Glutamatergic neuron (in vitro differentiated cells): ENCODE measurements at regions not wholly inside any gene's neighbourhood (a gene's known extent, or its start where the extent isn't known, plus 50 kb on each side); places are given as distances from the start of the nearest gene placed in this dataset.

Experiments
- DNase-seq: peaks from one replicate; pipeline ENCODE4 v3.0.0; 2022
- H3K27ac Mint-ChIP-seq: one replicate; pipeline ENCODE4 v1.8.0; 2020; ENCODE audit warnings: mild to moderate bottlenecking, mixed read lengths, inconsistent platforms; ENCODE audit not compliant: unreplicated experiment
- H3K27me3 Mint-ChIP-seq: one replicate; pipeline ENCODE4 v1.8.0; 2020; ENCODE audit warnings: mild to moderate bottlenecking, moderate library complexity, mixed read lengths, inconsistent platforms; ENCODE audit not compliant: unreplicated experiment
- H3K36me3 Mint-ChIP-seq: one replicate; pipeline ENCODE4 v1.8.0; 2020; ENCODE audit warnings: mild to moderate bottlenecking, mixed read lengths, inconsistent platforms; ENCODE audit not compliant: unreplicated experiment
- H3K4me1 Mint-ChIP-seq: one replicate; pipeline ENCODE4 v1.8.0; 2020; ENCODE audit warnings: mild to moderate bottlenecking, low read depth, mixed read lengths, inconsistent platforms; ENCODE audit not compliant: unreplicated experiment
- H3K4me3 Mint-ChIP-seq: one replicate; pipeline ENCODE4 v1.8.0; 2020; ENCODE audit warnings: mild to moderate bottlenecking, mixed read lengths, inconsistent platforms; ENCODE audit not compliant: unreplicated experiment
- H3K9me3 Mint-ChIP-seq: one replicate; pipeline ENCODE4 v1.8.0; 2020; ENCODE audit warnings: mild to moderate bottlenecking, moderate library complexity, mixed read lengths, inconsistent platforms; ENCODE audit not compliant: unreplicated experiment
- TF ChIP-seq, protein P1 (sequence below): fragments of 200-600 bp; sonication (generic); IDR thresholded peaks from one replicate; pipeline ENCODE4 v1.5.0; 2021; ENCODE audit not compliant: partially characterized antibody, unreplicated experiment

DNA sequence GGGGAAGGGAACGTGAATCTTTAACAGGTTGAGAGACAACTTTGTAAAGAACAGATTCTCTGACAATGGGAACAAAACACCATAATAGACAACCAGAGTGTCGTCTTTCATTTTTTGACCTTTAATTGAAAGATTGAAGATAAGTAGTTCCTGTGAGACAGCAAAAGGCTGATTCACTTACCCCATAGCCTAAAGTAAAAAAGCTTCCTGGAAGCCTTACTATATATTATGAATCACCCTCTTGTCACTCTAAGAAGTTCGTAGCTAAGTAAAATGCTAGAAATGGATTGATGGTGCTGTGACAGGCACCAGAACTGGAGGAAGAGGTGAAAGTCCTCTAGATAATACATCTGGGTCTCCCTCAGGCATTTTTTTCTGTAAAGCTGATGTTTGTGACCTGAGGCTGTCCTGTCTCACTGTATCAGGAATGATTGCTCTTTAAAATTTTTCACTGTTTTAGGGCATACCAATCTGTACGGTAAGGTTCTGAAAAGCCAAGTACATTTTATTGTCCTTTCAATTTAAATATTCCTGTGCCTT, 824.6 kb upstream of the SEMA6D start:
- no peak overlapping the region for H3K27ac Mint-ChIP-seq
- no peaks in the 10 kb centered on the region for H3K36me3 Mint-ChIP-seq
- no peak for DNase-seq
- no peaks in the 10 kb centered on the region for H3K27me3 Mint-ChIP-seq
- H3K4me1 Mint-ChIP-seq, result no peaks in the 10 kb centered on the region
- TF ChIP-seq, protein P1, sequence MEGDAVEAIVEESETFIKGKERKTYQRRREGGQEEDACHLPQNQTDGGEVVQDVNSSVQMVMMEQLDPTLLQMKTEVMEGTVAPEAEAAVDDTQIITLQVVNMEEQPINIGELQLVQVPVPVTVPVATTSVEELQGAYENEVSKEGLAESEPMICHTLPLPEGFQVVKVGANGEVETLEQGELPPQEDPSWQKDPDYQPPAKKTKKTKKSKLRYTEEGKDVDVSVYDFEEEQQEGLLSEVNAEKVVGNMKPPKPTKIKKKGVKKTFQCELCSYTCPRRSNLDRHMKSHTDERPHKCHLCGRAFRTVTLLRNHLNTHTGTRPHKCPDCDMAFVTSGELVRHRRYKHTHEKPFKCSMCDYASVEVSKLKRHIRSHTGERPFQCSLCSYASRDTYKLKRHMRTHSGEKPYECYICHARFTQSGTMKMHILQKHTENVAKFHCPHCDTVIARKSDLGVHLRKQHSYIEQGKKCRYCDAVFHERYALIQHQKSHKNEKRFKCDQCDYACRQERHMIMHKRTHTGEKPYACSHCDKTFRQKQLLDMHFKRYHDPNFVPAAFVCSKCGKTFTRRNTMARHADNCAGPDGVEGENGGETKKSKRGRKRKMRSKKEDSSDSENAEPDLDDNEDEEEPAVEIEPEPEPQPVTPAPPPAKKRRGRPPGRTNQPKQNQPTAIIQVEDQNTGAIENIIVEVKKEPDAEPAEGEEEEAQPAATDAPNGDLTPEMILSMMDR, result no peak
- no peak overlapping the region for H3K4me3 Mint-ChIP-seq
- H3K9me3 Mint-ChIP-seq, result no peaks in the 10 kb centered on the region

DNA sequence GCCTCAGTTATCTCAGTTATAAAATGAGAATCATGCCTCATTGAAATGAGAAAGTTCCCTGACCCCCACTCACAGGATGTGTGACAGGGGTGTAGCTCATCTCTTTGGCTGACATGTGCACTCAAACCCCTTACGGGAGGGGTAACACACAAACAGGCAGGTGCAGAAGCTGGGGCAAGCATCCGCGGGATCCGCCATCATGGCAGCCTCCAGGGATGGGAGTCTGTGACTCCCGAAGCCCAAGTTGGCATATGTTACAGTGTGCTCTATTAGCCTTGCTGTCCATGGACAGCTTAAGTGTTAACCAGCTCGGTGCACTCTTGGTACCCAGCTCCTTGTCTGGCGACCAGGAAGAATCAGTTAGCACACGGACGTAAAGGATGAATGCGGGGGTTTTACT, 822.7 kb upstream of the SEMA6D start:
- Mint-ChIP-seq H3K9me3 (no peaks in the 10 kb centered on the region), H3K36me3 (no peaks in the 10 kb centered on the region), H3K27ac (no peak overlapping the region), H3K4me1 (no peaks in the 10 kb centered on the region), H3K4me3 (no peak overlapping the region), H3K27me3 (no peaks in the 10 kb centered on the region)
- TF ChIP-seq, protein P1, result no peak
- no peak for DNase-seq

DNA sequence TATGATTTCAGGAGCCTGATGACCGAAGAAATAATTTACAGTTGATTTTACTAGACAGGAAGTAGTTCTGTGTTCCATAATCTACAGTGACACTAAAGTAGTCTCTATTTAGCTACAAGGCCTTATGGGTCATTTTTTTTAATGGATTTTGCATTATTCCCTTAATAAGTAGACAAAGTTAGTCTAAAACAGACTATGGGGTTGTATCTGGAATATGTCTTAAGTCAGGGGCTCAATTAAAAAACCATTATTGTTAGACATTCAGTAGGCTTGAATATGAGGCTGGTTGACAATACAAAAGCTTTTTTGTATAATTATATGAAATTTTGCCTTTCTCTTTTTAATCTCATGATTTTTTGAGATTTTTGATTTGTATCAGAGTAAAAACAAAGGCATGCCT, 820.0 kb upstream of the SEMA6D start:
- TF ChIP-seq, protein P1, result no peak
- Mint-ChIP-seq H3K27ac (no peak overlapping the region), H3K9me3 (no peaks in the 10 kb centered on the region), H3K36me3 (no peaks in the 10 kb centered on the region), H3K4me1 (peaks cover 5% of the 10 kb centered on the region), H3K4me3 (no peak overlapping the region), H3K27me3 (no peaks in the 10 kb centered on the region)
- DNase-seq, result no peak

DNA sequence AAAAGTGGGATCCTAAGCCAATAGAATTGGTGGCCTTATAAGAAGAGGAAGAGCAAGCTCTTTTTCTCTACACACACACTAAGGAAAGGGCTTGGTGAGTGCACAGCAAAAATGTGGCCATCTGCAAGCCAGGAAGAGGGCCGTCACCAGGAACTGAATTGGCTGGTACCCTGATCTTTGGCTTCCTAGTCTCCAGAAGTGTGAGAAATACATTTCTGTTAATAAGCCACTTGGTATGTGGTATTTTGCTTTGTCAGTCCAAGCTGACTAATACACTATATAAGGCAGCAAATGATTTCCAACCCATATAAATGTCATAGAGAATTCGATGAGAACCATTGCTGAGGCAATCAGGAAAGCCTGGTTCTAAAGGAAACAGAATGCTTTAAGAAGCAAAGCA, 816.3 kb upstream of the SEMA6D start:
- DNase-seq, result no peak
- no peaks in the 10 kb centered on the region for H3K27me3 Mint-ChIP-seq
- no peaks in the 10 kb centered on the region for H3K9me3 Mint-ChIP-seq
- H3K36me3 Mint-ChIP-seq, result no peaks in the 10 kb centered on the region
- H3K4me1 Mint-ChIP-seq, result peaks cover 5% of the 10 kb centered on the region
- H3K4me3 Mint-ChIP-seq, result no peak overlapping the region
- no peak overlapping the region for H3K27ac Mint-ChIP-seq
- TF ChIP-seq, protein P1, result no peak

DNA sequence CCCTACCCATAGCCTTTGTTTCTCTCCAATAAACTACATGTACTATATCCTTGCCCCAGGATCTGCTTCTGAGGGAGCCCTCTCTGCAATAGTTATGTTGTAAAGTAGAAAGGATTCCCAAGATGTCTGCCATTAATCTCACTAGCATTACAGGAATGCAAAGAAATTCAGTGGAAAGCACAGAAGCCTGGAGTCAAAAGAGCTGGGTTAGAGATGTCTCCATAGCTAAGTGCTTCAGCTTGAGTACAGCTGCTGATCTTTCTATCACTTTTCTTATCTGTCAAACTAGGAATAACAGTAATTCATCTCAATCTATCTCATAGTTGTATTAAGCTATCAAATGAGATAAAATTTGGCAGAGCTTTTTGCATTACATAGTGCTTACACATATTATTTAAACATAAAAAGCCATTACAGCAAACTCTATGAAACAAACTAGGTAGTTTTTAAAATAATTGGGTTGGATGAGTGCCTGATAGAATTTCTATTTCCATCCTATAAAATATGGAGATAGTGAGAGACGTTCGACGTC, 799.5 kb upstream of the SEMA6D start:
- Mint-ChIP-seq H3K27ac (no peak overlapping the region), H3K27me3 (no peaks in the 10 kb centered on the region), H3K36me3 (no peaks in the 10 kb centered on the region), H3K4me3 (no peak overlapping the region), H3K9me3 (peaks cover 5% of the 10 kb centered on the region), H3K4me1 (peaks cover 3% of the 10 kb centered on the region)
- no peak for DNase-seq
- TF ChIP-seq, protein P1, result no peak
